ENCODE measurements at regions not wholly inside any gene's neighbourhood (a gene's known extent, or its start where the extent isn't known, plus 50 kb on each side); places are given as distances from the start of the nearest gene placed in this dataset.
A peak's percentile ranks its signal among the peaks of the same experiment; 100 is the strongest.

- no peak for TF ChIP-seq POLR2A (IDR thresholded peaks at IDR 0.05)
- TF ChIP-seq CTCF (IDR thresholded peaks at IDR 0.05 in 8 of 11, conservative IDR thresholded peaks at IDR 0.05 in 3 of 11): no peak
- TF ChIP-seq POLR2AphosphoS5 (IDR thresholded peaks at IDR 0.05): no peak
- Histone ChIP-seq H3K4me1 (no peaks in the 10 kb centered on the region), H3K36me3 (no peaks in the 10 kb centered on the region), H3K27me3 (replicated peaks in 1 of 7) (peaks cover 0 to 3% (median 0%) of the 10 kb centered on the region in 7 donors), H3K9me3 (peaks cover 0 to 18% (median 0%) of the 10 kb centered on the region in 8 donors), H3K4me3 (no peak overlapping the region), H3K27ac (no peak overlapping the region)
- peak; percentile 54 for DNase-seq
- 80 to 88% (median 83%) methylated on average over 6 to 7 of the region's 7 CpGs for WGBS, 5 donors
- intact Hi-C loops (cut with DNase I; ENCODE audit: low total_unique reads): no loop called here
Observed at GRCh38 chr18:78801011-78801410, 178.6 kb upstream of the SALL3 start.

- intact Hi-C loops (cut with DNase I; ENCODE audit: low total_unique reads): no loop called here
- TF ChIP-seq POLR2A (IDR thresholded peaks at IDR 0.05) (no peak), POLR2AphosphoS5 (IDR thresholded peaks at IDR 0.05) (no peak), CTCF (IDR thresholded peaks at IDR 0.05 in 8 of 11, conservative IDR thresholded peaks at IDR 0.05 in 3 of 11) (no peak)
- H3K9me3 ChIP-seq: peaks cover 0 to 18% (median 0%) of the 10 kb centered on the region in 8 donors
- H3K4me3 ChIP-seq: no peak overlapping the region
- no peaks in the 10 kb centered on the region for H3K4me1 ChIP-seq
- peak; percentile 55 for DNase-seq
- no peaks in the 10 kb centered on the region for H3K36me3 ChIP-seq
- WGBS, 5 donors: 82 to 92% (median 85%) methylated on average over 9 of the region's 9 CpGs
- H3K27ac ChIP-seq: no peak overlapping the region
- H3K27me3 ChIP-seq (replicated peaks in 1 of 7): peaks cover 0 to 3% (median 0%) of the 10 kb centered on the region in 7 donors
Observed at GRCh38 chr18:78803104-78803503, 176.5 kb upstream of the SALL3 start.

GRCh38 chr18:78804206-78805030 lies 175.2 kb upstream of the SALL3 start:
- WGBS, 5 donors: 87 to 93% (median 91%) methylated on average over 9 to 26 of the region's 26 CpGs
- Histone ChIP-seq H3K9me3 (peaks cover 0 to 18% (median 0%) of the 10 kb centered on the region in 8 donors), H3K4me3 (no peak overlapping the region), H3K27ac (no peak overlapping the region), H3K36me3 (no peaks in the 10 kb centered on the region), H3K27me3 (replicated peaks in 1 of 7) (peaks cover 0 to 3% (median 0%) of the 10 kb centered on the region in 7 donors), H3K4me1 (no peaks in the 10 kb centered on the region)
- DNase-seq: peak; percentile 66
- no peak for TF ChIP-seq POLR2AphosphoS5 (IDR thresholded peaks at IDR 0.05)
- no peak for TF ChIP-seq CTCF (IDR thresholded peaks at IDR 0.05 in 8 of 11, conservative IDR thresholded peaks at IDR 0.05 in 3 of 11)
- no peak for TF ChIP-seq POLR2A (IDR thresholded peaks at IDR 0.05)
- intact Hi-C loops (cut with DNase I; ENCODE audit: low total_unique reads): no loop called here

GRCh38 chr18:78805840-78806239 lies 173.8 kb upstream of the SALL3 start:
- Histone ChIP-seq H3K27ac (no peak overlapping the region), H3K4me3 (no peak overlapping the region), H3K4me1 (no peaks in the 10 kb centered on the region), H3K36me3 (no peaks in the 10 kb centered on the region), H3K27me3 (replicated peaks in 1 of 7) (peaks cover 0 to 3% (median 0%) of the 10 kb centered on the region in 7 donors), H3K9me3 (peaks cover 0 to 18% (median 0%) of the 10 kb centered on the region in 8 donors)
- TF ChIP-seq POLR2A (IDR thresholded peaks at IDR 0.05) (no peak), CTCF (IDR thresholded peaks at IDR 0.05 in 8 of 11, conservative IDR thresholded peaks at IDR 0.05 in 3 of 11) (no peak), POLR2AphosphoS5 (IDR thresholded peaks at IDR 0.05) (no peak)
- peak; percentile 44 for DNase-seq
- 47 to 60% (median 54%) methylated on average over 8 of the region's 8 CpGs for WGBS, 5 donors
- intact Hi-C loops (cut with DNase I; ENCODE audit: low total_unique reads): no loop called here

Data from spleen (tissue), 11 donors.